ENCODE measurements at regions not wholly inside any gene's neighbourhood (a gene's known extent, or its start where the extent isn't known, plus 50 kb on each side); places are given as distances from the start of the nearest gene placed in this dataset.

GRCh38 chr10:42943025-42943818 is 133.6 kb upstream of the RET start:
- no peak for TF ChIP-seq POLR2A (IDR thresholded peaks at IDR 0.05)
- no peak for TF ChIP-seq CTCF (IDR thresholded peaks at IDR 0.05)
- TF ChIP-seq POLR2AphosphoS5 (IDR thresholded peaks at IDR 0.05), result no peak

All from suprapubic skin (tissue), 4 donors.